ENCODE measurements at regions not wholly inside any gene's neighbourhood (a gene's known extent, or its start where the extent isn't known, plus 50 kb on each side); places are given as distances from the start of the nearest gene placed in this dataset.
"Not testable (repeated sequence)": the region's sequence is repeated elsewhere in the genome, so short reads cannot be mapped to it uniquely, and the experiment has no call there.

DNA sequence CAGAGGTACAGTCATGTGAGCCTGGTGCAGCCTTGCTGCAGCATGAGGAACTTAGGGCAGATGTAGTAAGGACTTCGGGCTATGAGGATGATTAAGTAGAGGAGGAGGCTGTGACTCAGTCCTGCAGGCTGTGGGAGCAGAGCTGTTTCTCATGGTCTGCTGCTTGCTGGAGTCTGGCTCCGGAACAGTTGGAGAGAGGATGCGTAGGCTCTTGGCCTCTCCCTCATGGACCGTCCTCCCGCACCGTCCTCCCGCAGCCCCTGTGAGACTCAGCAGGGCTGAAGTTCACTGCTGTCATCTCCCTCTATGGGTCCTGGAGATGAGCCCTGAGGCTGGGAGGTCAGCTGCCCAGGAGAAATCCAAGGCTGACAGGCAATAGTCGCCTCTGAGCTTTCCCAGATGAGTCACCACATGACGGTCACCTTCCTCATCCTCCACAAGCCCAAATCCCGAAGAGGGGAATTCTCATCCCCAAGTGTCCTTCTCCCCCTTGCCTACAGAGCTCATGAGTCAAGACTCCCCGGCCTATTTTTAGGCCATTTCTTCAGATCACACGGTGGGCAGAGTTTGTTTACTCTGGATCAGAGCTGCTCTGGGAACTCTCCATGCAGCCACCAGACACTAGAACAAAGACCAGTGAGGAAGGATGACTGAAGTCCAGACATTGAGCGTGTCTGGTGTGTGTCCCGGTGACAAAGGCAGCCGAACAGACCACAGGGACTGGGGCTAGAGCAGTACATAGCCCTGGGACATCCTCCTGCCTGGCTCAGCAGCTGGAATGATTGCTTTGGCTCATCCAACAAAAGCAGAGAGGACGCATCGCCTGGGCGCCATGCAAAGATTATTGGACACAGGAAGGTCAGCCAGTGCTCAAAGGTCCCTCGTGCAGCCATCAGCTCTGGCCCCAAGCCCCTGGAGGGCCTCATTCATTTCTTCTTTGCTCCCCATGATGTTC lies 134.5 kb downstream of the NPIPB11 start:
- H3K36me3 ChIP-seq (ENCODE audit: insufficient read depth, low read length); H3K4me3 ChIP-seq (ENCODE audit: low read length); H4K20me1 ChIP-seq (ENCODE audit: insufficient read depth); H3K79me2 ChIP-seq (replicated peaks; ENCODE audit: insufficient read depth, low read length); H3K27me3 ChIP-seq (ENCODE audit: insufficient read depth, low read depth, low read length); H3K9me2 ChIP-seq (ENCODE audit: insufficient read depth, low read length); H3K27ac ChIP-seq (ENCODE audit: low read length); H3K9ac ChIP-seq (ENCODE audit: low read length); H2AFZ ChIP-seq (ENCODE audit: low read depth, low read length); H3K4me2 ChIP-seq (ENCODE audit: low read length); H3K9me3 ChIP-seq (ENCODE audit: low read length); H3F3A ChIP-seq (ENCODE audit: insufficient read depth, low read length, poor library complexity, severe bottlenecking): not testable (repeated sequence)

GRCh38 chr16:29270923-29271322 lies 135.6 kb downstream of the NPIPB11 start:
- H3K79me2 ChIP-seq (replicated peaks; ENCODE audit: insufficient read depth, low read length); H3K4me2 ChIP-seq (ENCODE audit: low read length); H2AFZ ChIP-seq (ENCODE audit: low read depth, low read length); H3K9ac ChIP-seq (ENCODE audit: low read length); H3K36me3 ChIP-seq (ENCODE audit: insufficient read depth, low read length); H3K9me3 ChIP-seq (ENCODE audit: low read length); H3K27ac ChIP-seq (ENCODE audit: low read length); H3K4me3 ChIP-seq (ENCODE audit: low read length); H4K20me1 ChIP-seq (ENCODE audit: insufficient read depth); H3K9me2 ChIP-seq (ENCODE audit: insufficient read depth, low read length); H3K27me3 ChIP-seq (ENCODE audit: insufficient read depth, low read depth, low read length); H3F3A ChIP-seq (ENCODE audit: insufficient read depth, low read length, poor library complexity, severe bottlenecking): not testable (repeated sequence)

DNA sequence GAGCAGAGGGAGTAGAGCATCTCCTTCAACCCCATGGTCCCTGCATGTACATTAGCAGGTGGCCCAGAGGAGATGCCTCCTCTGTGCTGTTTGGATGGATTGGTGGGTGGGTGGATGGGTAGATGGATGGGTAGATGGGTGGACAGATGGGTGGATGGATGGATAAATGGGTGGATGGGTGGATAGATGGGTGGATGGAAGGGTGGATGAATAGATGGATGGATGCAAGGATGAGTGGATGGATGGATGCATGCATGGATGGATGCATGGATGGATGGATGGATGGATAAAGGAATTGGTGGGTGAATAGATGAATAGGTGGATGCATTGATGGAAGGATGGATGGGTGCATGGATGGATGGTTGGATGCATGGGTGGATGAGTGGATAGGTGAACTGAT lies 136.5 kb downstream of the NPIPB11 start:
- not testable (repeated sequence) for H3K9me2 ChIP-seq (ENCODE audit: insufficient read depth, low read length); H3K36me3 ChIP-seq (ENCODE audit: insufficient read depth, low read length); H3K27ac ChIP-seq (ENCODE audit: low read length); H4K20me1 ChIP-seq (ENCODE audit: insufficient read depth); H2AFZ ChIP-seq (ENCODE audit: low read depth, low read length); H3K79me2 ChIP-seq (replicated peaks; ENCODE audit: insufficient read depth, low read length); H3K4me3 ChIP-seq (ENCODE audit: low read length); H3F3A ChIP-seq (ENCODE audit: insufficient read depth, low read length, poor library complexity, severe bottlenecking); H3K9ac ChIP-seq (ENCODE audit: low read length); H3K4me2 ChIP-seq (ENCODE audit: low read length); H3K9me3 ChIP-seq (ENCODE audit: low read length); H3K27me3 ChIP-seq (ENCODE audit: insufficient read depth, low read depth, low read length)

- not testable (repeated sequence) for H2AFZ ChIP-seq (ENCODE audit: low read depth, low read length); H3K79me2 ChIP-seq (replicated peaks; ENCODE audit: insufficient read depth, low read length); H3K4me3 ChIP-seq (ENCODE audit: low read length); H3F3A ChIP-seq (ENCODE audit: insufficient read depth, low read length, poor library complexity, severe bottlenecking); H3K27me3 ChIP-seq (ENCODE audit: insufficient read depth, low read depth, low read length); H3K9me3 ChIP-seq (ENCODE audit: low read length); H3K36me3 ChIP-seq (ENCODE audit: insufficient read depth, low read length); H3K9me2 ChIP-seq (ENCODE audit: insufficient read depth, low read length); H3K27ac ChIP-seq (ENCODE audit: low read length); H3K4me2 ChIP-seq (ENCODE audit: low read length); H3K9ac ChIP-seq (ENCODE audit: low read length); H4K20me1 ChIP-seq (ENCODE audit: insufficient read depth)
These were observed 137.2 kb downstream of the NPIPB11 start for GRCh38 chr16:29269192-29269811.

DNA sequence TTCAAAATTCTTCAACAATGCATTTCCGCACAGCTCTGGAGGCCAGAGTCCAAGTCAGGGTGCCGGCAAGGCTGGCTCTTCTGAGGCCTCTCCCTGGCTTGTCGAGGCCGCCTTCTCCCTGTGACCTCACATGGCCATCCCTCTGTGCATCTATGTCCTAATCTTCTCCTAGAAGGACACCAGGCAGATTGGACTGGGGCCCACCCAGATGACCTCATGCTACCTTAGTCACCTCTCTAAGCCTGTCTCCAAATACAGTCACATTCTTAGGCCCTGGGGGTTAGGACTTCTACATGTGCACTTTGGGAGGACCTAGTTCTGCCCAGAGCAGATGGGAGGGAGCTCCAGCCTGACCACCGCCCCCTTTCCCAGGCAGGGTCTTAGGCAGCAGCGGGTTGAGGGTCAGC lies 137.7 kb downstream of the NPIPB11 start:
- not testable (repeated sequence) for H3K27ac ChIP-seq (ENCODE audit: low read length); H3K9me3 ChIP-seq (ENCODE audit: low read length); H3K9ac ChIP-seq (ENCODE audit: low read length); H3K27me3 ChIP-seq (ENCODE audit: insufficient read depth, low read depth, low read length); H3K79me2 ChIP-seq (replicated peaks; ENCODE audit: insufficient read depth, low read length); H3F3A ChIP-seq (ENCODE audit: insufficient read depth, low read length, poor library complexity, severe bottlenecking); H3K9me2 ChIP-seq (ENCODE audit: insufficient read depth, low read length); H2AFZ ChIP-seq (ENCODE audit: low read depth, low read length); H3K4me3 ChIP-seq (ENCODE audit: low read length); H3K4me2 ChIP-seq (ENCODE audit: low read length); H4K20me1 ChIP-seq (ENCODE audit: insufficient read depth); H3K36me3 ChIP-seq (ENCODE audit: insufficient read depth, low read length)

DNA sequence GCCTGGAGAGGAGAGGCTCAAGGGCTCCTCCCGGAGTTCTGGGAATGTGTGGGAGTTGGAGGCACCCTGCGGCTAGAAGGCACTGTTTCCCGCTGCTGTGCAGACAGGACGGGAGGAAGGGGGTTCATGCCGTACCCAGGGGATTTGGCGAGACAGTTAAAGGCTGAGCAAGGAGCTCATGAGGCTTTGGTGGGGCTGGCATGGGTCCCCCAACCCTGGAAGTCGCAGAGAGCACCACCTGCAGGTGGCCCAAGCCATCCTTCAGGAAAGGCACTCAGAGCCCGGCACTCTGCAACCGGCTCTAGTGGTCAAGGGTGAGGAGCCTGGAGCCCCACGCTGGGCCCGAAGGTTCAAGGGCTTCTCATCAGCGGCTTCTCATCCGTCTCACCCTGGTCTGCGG lies 138.2 kb downstream of the NPIPB11 start:
- H3K9ac ChIP-seq (ENCODE audit: low read length); H3K4me3 ChIP-seq (ENCODE audit: low read length); H3K9me2 ChIP-seq (ENCODE audit: insufficient read depth, low read length); H3K27me3 ChIP-seq (ENCODE audit: insufficient read depth, low read depth, low read length); H3K36me3 ChIP-seq (ENCODE audit: insufficient read depth, low read length); H3K4me2 ChIP-seq (ENCODE audit: low read length); H3F3A ChIP-seq (ENCODE audit: insufficient read depth, low read length, poor library complexity, severe bottlenecking); H4K20me1 ChIP-seq (ENCODE audit: insufficient read depth); H3K9me3 ChIP-seq (ENCODE audit: low read length); H3K79me2 ChIP-seq (replicated peaks; ENCODE audit: insufficient read depth, low read length); H3K27ac ChIP-seq (ENCODE audit: low read length); H2AFZ ChIP-seq (ENCODE audit: low read depth, low read length): not testable (repeated sequence)

DNA sequence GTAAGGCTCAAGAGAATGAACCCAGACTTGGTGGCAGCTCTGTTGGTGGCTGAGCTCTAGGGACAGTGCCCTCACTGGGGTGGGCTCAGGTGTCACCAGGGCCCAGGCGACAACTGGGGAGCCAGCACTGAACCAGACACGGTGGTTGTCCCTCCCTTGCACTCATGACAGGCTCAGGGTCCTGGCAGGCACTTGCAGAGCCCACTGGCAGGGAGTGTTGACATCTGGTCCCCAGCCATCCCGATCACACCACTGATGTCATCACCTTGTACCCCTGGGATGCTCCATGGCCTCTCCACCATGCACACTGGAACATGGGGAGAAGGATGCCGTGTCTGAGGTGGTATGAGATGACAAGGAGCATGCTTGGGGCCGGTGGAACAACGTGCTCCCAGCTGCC lies 138.6 kb downstream of the NPIPB11 start:
- H2AFZ ChIP-seq (ENCODE audit: low read depth, low read length); H3K36me3 ChIP-seq (ENCODE audit: insufficient read depth, low read length); H3K27ac ChIP-seq (ENCODE audit: low read length); H3K79me2 ChIP-seq (replicated peaks; ENCODE audit: insufficient read depth, low read length); H3K4me3 ChIP-seq (ENCODE audit: low read length); H3K9ac ChIP-seq (ENCODE audit: low read length); H3K9me3 ChIP-seq (ENCODE audit: low read length); H4K20me1 ChIP-seq (ENCODE audit: insufficient read depth); H3K4me2 ChIP-seq (ENCODE audit: low read length); H3K9me2 ChIP-seq (ENCODE audit: insufficient read depth, low read length); H3K27me3 ChIP-seq (ENCODE audit: insufficient read depth, low read depth, low read length); H3F3A ChIP-seq (ENCODE audit: insufficient read depth, low read length, poor library complexity, severe bottlenecking): not testable (repeated sequence)

DNA sequence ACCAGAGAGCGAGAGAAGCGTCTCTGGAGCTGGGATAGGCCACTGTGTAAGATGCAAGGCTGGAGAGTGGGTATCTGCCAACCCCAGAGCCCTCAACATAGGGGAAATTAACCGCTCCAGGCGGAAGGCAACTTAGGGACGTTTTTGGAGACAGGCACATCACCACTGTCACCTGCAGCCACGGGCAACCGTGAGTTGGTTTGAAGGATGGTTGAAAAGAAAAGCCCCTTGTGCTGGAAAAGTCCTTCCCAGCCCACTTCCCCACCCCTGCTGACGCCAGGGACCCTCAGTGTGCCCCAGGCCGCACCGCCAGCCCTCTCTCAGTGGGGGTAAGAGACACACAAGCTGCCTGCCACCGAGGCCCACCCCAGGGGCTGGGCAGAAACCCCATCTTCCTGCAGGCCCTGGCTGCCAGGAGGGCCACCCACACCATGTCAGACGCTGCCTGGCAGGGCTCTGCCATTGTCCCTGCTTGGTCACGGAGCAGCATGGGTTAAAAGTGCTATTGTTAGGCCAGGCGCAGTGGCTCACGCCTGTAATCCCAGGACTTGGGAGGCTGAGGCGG lies 139.4 kb downstream of the NPIPB11 start:
- not testable (repeated sequence) for H3K27me3 ChIP-seq (ENCODE audit: insufficient read depth, low read depth, low read length); H3K4me2 ChIP-seq (ENCODE audit: low read length); H2AFZ ChIP-seq (ENCODE audit: low read depth, low read length); H3K36me3 ChIP-seq (ENCODE audit: insufficient read depth, low read length); H3K27ac ChIP-seq (ENCODE audit: low read length); H3K79me2 ChIP-seq (replicated peaks; ENCODE audit: insufficient read depth, low read length); H3F3A ChIP-seq (ENCODE audit: insufficient read depth, low read length, poor library complexity, severe bottlenecking); H3K9me3 ChIP-seq (ENCODE audit: low read length); H3K9ac ChIP-seq (ENCODE audit: low read length); H3K9me2 ChIP-seq (ENCODE audit: insufficient read depth, low read length); H4K20me1 ChIP-seq (ENCODE audit: insufficient read depth); H3K4me3 ChIP-seq (ENCODE audit: low read length)
